H1 (cell line): ENCODE measurements at regions not wholly inside any gene's neighbourhood (a gene's known extent, or its start where the extent isn't known, plus 50 kb on each side); places are given as distances from the start of the nearest gene placed in this dataset.

Experiments
- CTCF ChIA-PET: fragments of 300-600 bp; sonication (Branson Sonifier 250); formaldehyde crosslinking; loops from one replicate; lab custom pipeline; 2021; ENCODE audit not compliant: partially characterized antibody; lab: Charles Lee
- POLR2A ChIA-PET: fragments of 300-600 bp; sonication (Branson Sonifier 250); formaldehyde crosslinking; loops from one replicate; lab custom pipeline; 2021; ENCODE audit warnings: inconsistent platforms; ENCODE audit not compliant: partially characterized antibody; lab: Charles Lee
- DNase-seq, 2 experiments: peaks; one replicate each; pipeline versions ENCODE4 v3.0.0 to v3.0.0-alpha.2; 2010 to 2022; ENCODE audit warnings: low spot score in 2 of 2, low read depth in 1 of 2, mixed read lengths in 1 of 2
- FAIRE-seq: peaks from 2 replicates; lab custom pipeline; 2011; peaks lifted over from hg19 to GRCh38; lab: Jason Lieb, UNC
- H2AFZ ChIP-seq: 2 replicates; pipeline ENCODE4 v1.8.1; 2012; ENCODE audit warnings: low read length, inconsistent platforms
- H2AK5ac ChIP-seq: 2 replicates; pipeline ENCODE4 v1.6.1; 2013; ENCODE audit warnings: low read depth, low read length
- H2BK120ac ChIP-seq: replicated peaks from 2 replicates; pipeline ENCODE3; 2013; ENCODE audit warnings: low read depth, low read length, inconsistent platforms
- H2BK12ac ChIP-seq: 2 replicates; pipeline ENCODE4 v1.6.1; 2013; ENCODE audit warnings: low read depth, low read length
- H2BK15ac ChIP-seq: 2 replicates; pipeline ENCODE4 v1.6.1; 2013; ENCODE audit warnings: low read length
- H2BK20ac ChIP-seq: 2 replicates; pipeline ENCODE4 v1.6.1; 2013; ENCODE audit warnings: low read length
- H2BK5ac ChIP-seq: 2 replicates; pipeline ENCODE4 v1.6.1; 2013; ENCODE audit warnings: low read depth, low read length
- H3K14ac ChIP-seq: 2 replicates; pipeline ENCODE4 v1.6.1; 2013; ENCODE audit warnings: inconsistent platforms; ENCODE audit not compliant: insufficient read length
- H3K18ac ChIP-seq: 2 replicates; pipeline ENCODE4 v1.6.1; 2013; ENCODE audit warnings: low read length; ENCODE audit errors: extremely low read depth
- H3K23ac ChIP-seq: 2 replicates; pipeline ENCODE4 v1.6.1; 2013; ENCODE audit warnings: inconsistent platforms; ENCODE audit not compliant: insufficient read length
- H3K23me2 ChIP-seq: 2 replicates; pipeline ENCODE4 v1.6.1; 2013; ENCODE audit warnings: low read depth, low read length
- H3K27ac ChIP-seq: 2 replicates; pipeline ENCODE4 v1.6.1; 2011; ENCODE audit warnings: low read depth, low read length, inconsistent platforms
- H3K27me3 ChIP-seq, 4 experiments: replicated peaks in 1 of 4; 1 replicate in 1 of 4; 2 replicates in 3 of 4; pipeline versions ENCODE4 v1.6.1 to v1.8.1; 2011 to 2013; ENCODE audit warnings: low read length in 3 of 4, mild to moderate bottlenecking in 3 of 4, inconsistent platforms in 2 of 4, mixed read lengths in 2 of 4, moderate library complexity in 1 of 4; ENCODE audit not compliant: control insufficient read depth in 3 of 4, insufficient read depth in 3 of 4; ENCODE audit errors: extremely low read depth in 1 of 4
- H3K36me3 ChIP-seq, 4 experiments: 2 replicates each; pipeline versions ENCODE4 v1.6.1 to v1.8.1; 2011 to 2013; ENCODE audit warnings: mild to moderate bottlenecking in 4 of 4, low read length in 3 of 4, moderate library complexity in 2 of 4, control low read depth in 1 of 4, inconsistent platforms in 1 of 4; ENCODE audit not compliant: insufficient read depth in 4 of 4, control insufficient read depth in 2 of 4
- H3K4ac ChIP-seq: replicated peaks from 2 replicates; pipeline ENCODE3; 2013; ENCODE audit warnings: low read length, low read depth, mixed read lengths, inconsistent platforms; ENCODE audit not compliant: insufficient read length
- H3K4me1 ChIP-seq, 4 experiments: replicated peaks in 1 of 4; 1 replicate in 1 of 4; 2 replicates in 3 of 4; pipeline versions ENCODE4 v1.6.1 to v1.8.1; 2011 to 2013; ENCODE audit warnings: low read length in 3 of 4, inconsistent platforms in 2 of 4, mixed read lengths in 1 of 4; ENCODE audit not compliant: insufficient read depth in 4 of 4, control insufficient read depth in 3 of 4
- H3K4me2 ChIP-seq, 2 experiments: 2 replicates each; pipeline versions ENCODE4 v1.6.1 to v1.8.1; 2011 to 2013; ENCODE audit warnings: low read depth in 2 of 2, low read length in 2 of 2, control low read depth in 1 of 2, inconsistent platforms in 1 of 2, mild to moderate bottlenecking in 1 of 2; ENCODE audit not compliant: insufficient read depth in 1 of 2
- H3K4me3 ChIP-seq, 4 experiments: fragments of 200-600, 300-600 bp in 1 of 4; sonication (generic), shearing (Covaris generic), sonication (Bioruptor Twin) in 1 of 4; 2 replicates each; pipeline versions ENCODE4 v1.5.1 to v1.8.1; 2011 to 2016; ENCODE audit warnings: low read length in 4 of 4, low read depth in 3 of 4, control low read depth in 2 of 4, inconsistent platforms in 2 of 4, mild to moderate bottlenecking in 2 of 4, mixed read lengths in 1 of 4, moderate library complexity in 1 of 4; ENCODE audit not compliant: insufficient read depth in 2 of 4; ENCODE audit errors: extremely low read depth in 1 of 4
- H3K56ac ChIP-seq: replicated peaks from 2 replicates; pipeline ENCODE3; 2013; ENCODE audit warnings: low read depth, mild to moderate bottlenecking, mixed read lengths, low read length, inconsistent platforms; ENCODE audit not compliant: insufficient read length
- H3K79me1 ChIP-seq: 2 replicates; pipeline ENCODE4 v1.6.1; 2013; ENCODE audit warnings: low read depth, low read length, control low read depth
- H3K79me2 ChIP-seq, 2 experiments: 2 replicates each; pipeline versions ENCODE4 v1.6.1 to v1.8.1; 2012 to 2013; ENCODE audit warnings: low read length in 2 of 2, mild to moderate bottlenecking in 2 of 2, inconsistent platforms in 1 of 2; ENCODE audit not compliant: insufficient read depth in 2 of 2, control insufficient read depth in 1 of 2
- H3K9ac ChIP-seq, 4 experiments: replicated peaks in 1 of 4; 1 replicate in 1 of 4; 2 replicates in 3 of 4; pipeline versions ENCODE4 v1.6.1 to v1.8.1; 2011 to 2013; ENCODE audit warnings: low read depth in 3 of 4, low read length in 3 of 4, control low read depth in 2 of 4, mild to moderate bottlenecking in 2 of 4, moderate library complexity in 2 of 4, inconsistent platforms in 1 of 4; ENCODE audit errors: extremely low read depth in 1 of 4
- H3K9me3 ChIP-seq, 2 experiments: 2 replicates each; pipeline versions ENCODE4 v1.6.1 to v1.8.1; 2012 to 2013; ENCODE audit warnings: mild to moderate bottlenecking in 2 of 2, moderate library complexity in 2 of 2, control low read depth in 1 of 2, inconsistent platforms in 1 of 2, low read depth in 1 of 2, low read length in 1 of 2, mixed read lengths in 1 of 2; ENCODE audit not compliant: insufficient read depth in 2 of 2
- H4K20me1 ChIP-seq, 2 experiments: replicated peaks in 1 of 2; 2 replicates each; pipeline versions ENCODE3 to v1.8.1; 2011 to 2013; ENCODE audit warnings: inconsistent platforms in 2 of 2, low read length in 2 of 2, mild to moderate bottlenecking in 1 of 2; ENCODE audit not compliant: insufficient read depth in 2 of 2, control insufficient read depth in 1 of 2
- H4K5ac ChIP-seq: 2 replicates; pipeline ENCODE4 v1.6.1; 2013; ENCODE audit warnings: low read length, low read depth, mixed read lengths, inconsistent platforms; ENCODE audit not compliant: insufficient read length
- H4K8ac ChIP-seq: 2 replicates; pipeline ENCODE4 v1.8.0; 2013; ENCODE audit warnings: mild to moderate bottlenecking, moderate library complexity, low read length, inconsistent platforms; ENCODE audit not compliant: insufficient read depth; ENCODE audit errors: extremely low read depth
- H4K91ac ChIP-seq: replicated peaks from 2 replicates; pipeline ENCODE3; 2013; ENCODE audit warnings: low read length, mixed read lengths, inconsistent platforms; ENCODE audit not compliant: insufficient read length
- CEBPB ChIP-seq: IDR thresholded peaks from 2 replicates; pipeline ENCODE4 v1.6.1; 2012; ENCODE audit warnings: low read depth, low read length
- RNF2 ChIP-seq: fragments of 200-900, 300-1000 bp; sonication (generic); IDR thresholded peaks from 2 replicates; pipeline ENCODE4 v1.7.1; 2016; ENCODE audit warnings: borderline replicate concordance, low read depth, mild to moderate bottlenecking, antibody characterized with exemption, low read length; ENCODE audit not compliant: poor library complexity, severe bottlenecking; ENCODE audit errors: missing control alignments
- SAP30 ChIP-seq: fragments of 300-600 bp; sonication (generic); IDR thresholded peaks from 2 replicates; pipeline ENCODE4 v1.7.1; 2012; ENCODE audit warnings: low read length, moderate library complexity, mild to moderate bottlenecking, inconsistent platforms; ENCODE audit not compliant: insufficient read depth, insufficient replicate concordance
- TAF7 ChIP-seq: optimal IDR thresholded peaks from 2 replicates; pipeline ENCODE3; 2011; ENCODE audit warnings: low read depth, mild to moderate bottlenecking, inconsistent platforms, low read length, moderate library complexity, borderline replicate concordance
- TCF12 ChIP-seq: IDR thresholded peaks from 2 replicates; pipeline ENCODE4 v1.6.1; 2011; ENCODE audit warnings: low read depth, mild to moderate bottlenecking, low read length
- YY1 ChIP-seq: IDR thresholded peaks from 2 replicates; pipeline ENCODE4 v1.6.1; 2011; ENCODE audit warnings: low read depth, mild to moderate bottlenecking, low read length
- WGBS, 2 experiments: shearing (Covaris generic) in 1 of 2; methylation state at CpG; one replicate each; pipeline versions ENCODE4 v1.1.6 to v1.1.7; 2013 to 2015; ENCODE audit warnings: low lambda C conversion rate in 2 of 2, mixed read lengths in 2 of 2, inconsistent platforms in 1 of 2, low coverage in 1 of 2, missing lambda C conversion rate in 1 of 2; ENCODE audit not compliant: insufficient replicate concordance in 2 of 2, insufficient coverage in 1 of 2, insufficient read length in 1 of 2; ENCODE audit errors: extremely low coverage in 1 of 2, missing lambda C conversion rate in 1 of 2; 5-methylcytosine and 5-hydroxymethylcytosine counted together

DNA sequence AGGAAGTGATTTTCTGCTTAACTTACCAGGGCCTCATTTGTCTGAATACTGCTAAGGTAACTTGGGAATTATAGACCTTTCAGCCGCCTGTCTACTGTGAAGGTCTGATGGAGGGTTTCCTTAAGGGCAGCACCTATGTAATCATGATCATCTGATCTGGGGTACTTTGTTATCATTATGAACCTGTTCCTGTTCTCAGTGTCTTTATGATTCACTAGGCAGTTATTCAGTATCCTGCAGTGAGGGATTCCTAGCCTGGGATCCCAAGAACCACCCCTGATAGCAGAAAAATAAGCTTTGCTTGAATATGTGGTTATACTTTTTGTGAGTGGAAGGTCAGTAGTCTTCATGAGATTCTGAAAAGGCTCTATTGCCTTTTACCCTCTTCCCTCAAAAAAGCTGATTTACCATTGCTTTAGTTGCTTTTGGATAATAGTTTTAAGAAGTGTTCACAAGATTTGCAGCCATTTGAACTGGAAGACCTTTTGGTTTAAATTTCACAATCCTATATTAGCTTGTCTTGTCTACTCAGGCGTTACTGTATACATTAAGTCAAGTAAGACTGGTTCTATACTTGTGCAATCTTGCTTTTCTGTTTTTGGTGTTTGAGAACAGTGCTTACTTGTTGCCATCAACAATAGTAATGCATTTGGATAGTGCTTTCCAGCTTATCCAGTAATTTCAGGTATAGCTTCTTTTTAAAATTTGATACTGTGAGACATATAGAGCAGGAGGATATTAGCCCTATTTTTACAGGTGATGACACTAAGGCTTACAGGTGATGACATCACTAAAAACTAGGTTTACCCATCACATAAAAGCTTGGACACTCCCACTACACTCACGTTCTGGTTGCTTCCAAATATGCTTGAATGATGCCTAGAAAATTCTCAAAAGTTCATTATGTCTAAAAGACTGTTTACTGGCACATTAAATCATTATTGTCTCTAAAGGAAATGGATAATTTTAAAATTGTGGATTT lies 60.0 kb downstream of the FHIP1A start:
- CTCF ChIA-PET = interaction anchor here (1.1 to 1.2 kb wide), 2 partner anchors 21 to 46 kb away, joined by 4 to 5 read pairs; no protein-coding TSS in a partner anchor
- no peaks in the 10 kb centered on the region for H3K9me3 ChIP-seq
- FAIRE-seq (no peak), DNase-seq (no peak)
- H4K20me1 ChIP-seq = no peaks in the 10 kb centered on the region
- H3K27ac ChIP-seq = no peak overlapping the region
- no peak overlapping the region for H3K18ac ChIP-seq
- no peak overlapping the region for H2BK15ac ChIP-seq
- H3K36me3 ChIP-seq = no peaks in the 10 kb centered on the region
- H3K9ac ChIP-seq = no peak overlapping the region
- WGBS, 2 experiments = 88% methylated on average over 3 of the region's 3 CpGs; no CpG with 5 or more reads in 1 of the 2 experiments
- no peak overlapping the region for H4K91ac ChIP-seq
- no peak overlapping the region for H3K4ac ChIP-seq
- no peaks in the 10 kb centered on the region for H3K79me1 ChIP-seq
- TF ChIP-seq SAP30 = no peak
- no peak for TF ChIP-seq CEBPB
- no peak for TF ChIP-seq TAF7
- TF ChIP-seq RNF2 = no peak
- no peak for TF ChIP-seq TCF12
- no peak for TF ChIP-seq YY1
- no peak overlapping the region for H3K56ac ChIP-seq
- no peaks in the 10 kb centered on the region for H3K23me2 ChIP-seq
- H3K79me2 ChIP-seq = peaks cover 0 to 62% of the 10 kb centered on the region in 2 experiments; a peak in 2 of 4 replicates
- no peak overlapping the region for H2AFZ ChIP-seq
- peaks cover 0 to 7% (median 3%) of the 10 kb centered on the region in 4 experiments; a peak in 3 of 7 replicates for H3K4me1 ChIP-seq
- no peak overlapping the region for H4K8ac ChIP-seq
- H2BK12ac ChIP-seq = no peak overlapping the region
- H3K27me3 ChIP-seq = no peaks in the 10 kb centered on the region
- H3K4me3 ChIP-seq = no peak overlapping the region
- H2BK5ac ChIP-seq = no peak overlapping the region
- no peak overlapping the region for H3K23ac ChIP-seq
- POLR2A ChIA-PET = interaction anchor here (0.7 to 1.2 kb wide), 4 partner anchors 15 to 31 kb away, joined by 3 to 4 read pairs (median 3); no protein-coding TSS in a partner anchor
- H2BK120ac ChIP-seq = no peak overlapping the region
- no peak overlapping the region for H3K4me2 ChIP-seq
- no peak overlapping the region for H2BK20ac ChIP-seq
- H3K14ac ChIP-seq = no peak overlapping the region
- no peak overlapping the region for H4K5ac ChIP-seq
- no peak overlapping the region for H2AK5ac ChIP-seq
